ENCODE measurements at regions not wholly inside any gene's neighbourhood (a gene's known extent, or its start where the extent isn't known, plus 50 kb on each side); places are given as distances from the start of the nearest gene placed in this dataset.

DNA sequence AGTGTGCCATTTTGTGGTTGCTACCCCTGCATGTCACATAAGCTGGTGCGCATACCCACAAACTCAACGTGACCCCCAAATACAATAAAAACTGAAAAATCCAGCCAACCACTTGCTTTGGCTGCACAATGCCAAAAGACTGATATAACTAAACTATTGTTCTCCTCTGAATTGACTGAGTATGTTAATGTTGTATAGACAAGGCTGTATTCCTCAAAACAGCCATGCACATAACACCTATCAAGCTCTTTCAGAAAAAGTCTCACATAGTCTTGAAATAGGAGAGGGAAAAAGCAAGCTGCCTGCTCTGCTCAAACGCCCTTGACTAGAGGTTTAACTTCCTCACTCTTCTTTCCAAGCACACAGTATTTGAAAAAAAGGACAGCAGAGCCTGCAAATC lies 126.4 kb upstream of the NOCT start:
- no peak for TF ChIP-seq POLR2A (IDR thresholded peaks at IDR 0.05; ENCODE audit: low read depth, low read length)
- TF ChIP-seq MAZ (IDR thresholded peaks at IDR 0.05; ENCODE audit: borderline replicate concordance, low read depth, low read length): no peak
- TF ChIP-seq, protein P1, sequence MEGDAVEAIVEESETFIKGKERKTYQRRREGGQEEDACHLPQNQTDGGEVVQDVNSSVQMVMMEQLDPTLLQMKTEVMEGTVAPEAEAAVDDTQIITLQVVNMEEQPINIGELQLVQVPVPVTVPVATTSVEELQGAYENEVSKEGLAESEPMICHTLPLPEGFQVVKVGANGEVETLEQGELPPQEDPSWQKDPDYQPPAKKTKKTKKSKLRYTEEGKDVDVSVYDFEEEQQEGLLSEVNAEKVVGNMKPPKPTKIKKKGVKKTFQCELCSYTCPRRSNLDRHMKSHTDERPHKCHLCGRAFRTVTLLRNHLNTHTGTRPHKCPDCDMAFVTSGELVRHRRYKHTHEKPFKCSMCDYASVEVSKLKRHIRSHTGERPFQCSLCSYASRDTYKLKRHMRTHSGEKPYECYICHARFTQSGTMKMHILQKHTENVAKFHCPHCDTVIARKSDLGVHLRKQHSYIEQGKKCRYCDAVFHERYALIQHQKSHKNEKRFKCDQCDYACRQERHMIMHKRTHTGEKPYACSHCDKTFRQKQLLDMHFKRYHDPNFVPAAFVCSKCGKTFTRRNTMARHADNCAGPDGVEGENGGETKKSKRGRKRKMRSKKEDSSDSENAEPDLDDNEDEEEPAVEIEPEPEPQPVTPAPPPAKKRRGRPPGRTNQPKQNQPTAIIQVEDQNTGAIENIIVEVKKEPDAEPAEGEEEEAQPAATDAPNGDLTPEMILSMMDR (conservative IDR thresholded peaks at IDR 0.05; ENCODE audit: low read depth, low read length): no peak
- no peak for TF ChIP-seq CEBPB (IDR thresholded peaks at IDR 0.05; ENCODE audit: low read depth, low read length)
- TF ChIP-seq, protein P2, sequence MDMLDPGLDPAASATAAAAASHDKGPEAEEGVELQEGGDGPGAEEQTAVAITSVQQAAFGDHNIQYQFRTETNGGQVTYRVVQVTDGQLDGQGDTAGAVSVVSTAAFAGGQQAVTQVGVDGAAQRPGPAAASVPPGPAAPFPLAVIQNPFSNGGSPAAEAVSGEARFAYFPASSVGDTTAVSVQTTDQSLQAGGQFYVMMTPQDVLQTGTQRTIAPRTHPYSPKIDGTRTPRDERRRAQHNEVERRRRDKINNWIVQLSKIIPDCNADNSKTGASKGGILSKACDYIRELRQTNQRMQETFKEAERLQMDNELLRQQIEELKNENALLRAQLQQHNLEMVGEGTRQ (IDR thresholded peaks at IDR 0.05; ENCODE audit: low read depth, low read length): no peak
- TF ChIP-seq MXI1 (IDR thresholded peaks at IDR 0.05; ENCODE audit: borderline replicate concordance, low read depth, low read length): no peak
- TF ChIP-seq NFE2L2 (IDR thresholded peaks at IDR 0.05; ENCODE audit: low read depth, low read length): no peak
- no peak for TF ChIP-seq FOS (IDR thresholded peaks at IDR 0.05; ENCODE audit: low read depth, low read length)
- no peak for TF ChIP-seq RAD21 (IDR thresholded peaks at IDR 0.05; ENCODE audit: low read length)
- TF ChIP-seq SMC3 (IDR thresholded peaks at IDR 0.05; ENCODE audit: low read depth, low read length): no peak
- TF ChIP-seq RCOR1 (IDR thresholded peaks at IDR 0.05; ENCODE audit: insufficient replicate concordance, low read length): no peak
- TF ChIP-seq RFX5 (IDR thresholded peaks at IDR 0.05; ENCODE audit: low read depth, low read length): no peak
